HepG2 (cell line): ENCODE measurements at regions not wholly inside any gene's neighbourhood (a gene's known extent, or its start where the extent isn't known, plus 50 kb on each side); places are given as distances from the start of the nearest gene placed in this dataset.

Source experiments
- AGO1 ChIP-seq: fragments of 200-400 bp; formaldehyde crosslinking; IDR thresholded peaks from 2 replicates; pipeline ENCODE4 v1.6.1; 2017; ENCODE audit warnings: mild to moderate bottlenecking, low read depth, low read length, moderate library complexity; ENCODE audit not compliant: poor library complexity, severe bottlenecking
- ATRX ChIP-seq: sonication (generic); formaldehyde crosslinking; IDR thresholded peaks from 2 replicates; pipeline ENCODE4 v1.4.0; 2020; ENCODE audit warnings: missing genetic modification reagents, borderline replicate concordance
- EHMT2 ChIP-seq: fragments of 200-600 bp; sonication (generic); IDR thresholded peaks from 2 replicates; pipeline ENCODE4 v1.7.0; 2017; ENCODE audit warnings: antibody characterized with exemption, low read depth, low read length, borderline replicate concordance
- GATAD1 ChIP-seq: IDR thresholded peaks from 2 replicates; pipeline ENCODE4 v1.6.1; 2016; ENCODE audit warnings: missing genetic modification reagents, missing compliant biosample characterization
- GLI4 ChIP-seq: sonication (generic); formaldehyde crosslinking; IDR thresholded peaks from 2 replicates; pipeline ENCODE4 v1.5.1; 2020; ENCODE audit warnings: missing genetic modification reagents, mild to moderate bottlenecking, moderate library complexity, borderline replicate concordance
- JDP2 ChIP-seq: sonication (generic); formaldehyde crosslinking; IDR thresholded peaks from 2 replicates; pipeline ENCODE4 v1.8.1; 2022; ENCODE audit warnings: missing genetic modification reagents, borderline replicate concordance
- MATR3 ChIP-seq: sonication (generic); formaldehyde crosslinking; IDR thresholded peaks from 2 replicates; pipeline ENCODE4 v1.4.0; 2020; ENCODE audit warnings: missing genetic modification reagents
- MED1 ChIP-seq: sonication (generic); formaldehyde crosslinking; IDR thresholded peaks from 2 replicates; pipeline ENCODE4 v1.4.0; 2020; ENCODE audit warnings: missing genetic modification reagents
- SPEN ChIP-seq: sonication (generic); formaldehyde crosslinking; IDR thresholded peaks from 2 replicates; pipeline ENCODE4 v1.5.1; 2020; ENCODE audit warnings: low read depth, mild to moderate bottlenecking, missing genetic modification reagents
- ZBTB38 ChIP-seq: sonication (generic); formaldehyde crosslinking; IDR thresholded peaks from 2 replicates; pipeline ENCODE4 v1.5.1; 2020; ENCODE audit warnings: mild to moderate bottlenecking, missing genetic modification reagents
- ZNF160 ChIP-seq: sonication (generic); formaldehyde crosslinking; IDR thresholded peaks from 2 replicates; pipeline ENCODE4 v1.8.0; 2022; ENCODE audit warnings: mild to moderate bottlenecking, inconsistent platforms, missing genetic modification reagents
- ZNF343 ChIP-seq: sonication (generic); formaldehyde crosslinking; IDR thresholded peaks from 2 replicates; pipeline ENCODE4 v1.4.0; 2020; ENCODE audit warnings: mild to moderate bottlenecking, missing genetic modification reagents
- ZNF678 ChIP-seq: sonication (generic); formaldehyde crosslinking; IDR thresholded peaks from 2 replicates; pipeline ENCODE4 v1.4.0; 2020; ENCODE audit warnings: mild to moderate bottlenecking, missing genetic modification reagents
- ZSCAN21 ChIP-seq: sonication (generic); formaldehyde crosslinking; IDR thresholded peaks from 2 replicates; pipeline ENCODE4 v1.8.0; 2022; ENCODE audit warnings: mild to moderate bottlenecking, missing genetic modification reagents, moderate library complexity, borderline replicate concordance
- ZSCAN29 ChIP-seq: sonication (generic); formaldehyde crosslinking; conservative IDR thresholded peaks from 2 replicates; pipeline ENCODE4 v1.4.0; 2020; ENCODE audit warnings: mild to moderate bottlenecking, missing genetic modification reagents
- TF ChIP-seq, protein P1 (sequence below): sonication (generic); formaldehyde crosslinking; IDR thresholded peaks from 2 replicates; pipeline ENCODE4 v1.8.0; 2022; ENCODE audit warnings: mild to moderate bottlenecking, missing genetic modification reagents; ENCODE audit not compliant: insufficient replicate concordance
- TF ChIP-seq, protein P2 (sequence below), 2 experiments: sonication (generic) in 1 of 2; formaldehyde crosslinking in 1 of 2; IDR thresholded peaks; 2 replicates each; pipeline versions ENCODE4 v1.4.0 to v1.6.1; 2016 to 2020; ENCODE audit warnings: borderline replicate concordance in 1 of 2, low read depth in 1 of 2, mild to moderate bottlenecking in 1 of 2, missing genetic modification reagents in 1 of 2
- TF ChIP-seq, protein P3 (sequence below): sonication (generic); IDR thresholded peaks from 2 replicates; pipeline ENCODE4 v1.6.1; 2016; ENCODE audit warnings: low read depth, borderline replicate concordance
- TF ChIP-seq, protein P4 (sequence below): sonication (generic); formaldehyde crosslinking; IDR thresholded peaks from 2 replicates; pipeline ENCODE4 v1.4.0; 2020; ENCODE audit warnings: missing genetic modification reagents
- TF ChIP-seq, protein P5 (sequence below): IDR thresholded peaks from 2 replicates; pipeline ENCODE4 v1.6.1; 2016; ENCODE audit warnings: control low read depth

DNA sequence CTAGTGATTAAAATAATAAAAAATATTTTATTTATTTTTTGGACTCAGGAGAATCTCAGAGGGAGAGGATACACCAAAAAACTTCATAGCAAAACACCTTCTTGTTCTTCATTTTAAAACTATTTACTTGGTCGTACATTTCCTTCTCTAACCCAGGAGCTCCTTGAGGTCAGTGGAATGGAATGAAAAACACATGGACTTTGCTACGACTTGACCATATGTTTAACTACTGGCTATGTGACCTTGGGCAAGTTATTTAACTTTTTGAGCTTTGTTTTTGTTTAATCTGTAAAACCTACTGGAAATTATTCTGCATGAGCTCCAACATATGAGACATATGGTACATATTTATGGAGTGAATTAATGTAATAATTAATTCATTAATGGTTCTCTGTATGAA, 1005.5 kb upstream of the CITED2 start (continued):
- TF ChIP-seq, protein P1, sequence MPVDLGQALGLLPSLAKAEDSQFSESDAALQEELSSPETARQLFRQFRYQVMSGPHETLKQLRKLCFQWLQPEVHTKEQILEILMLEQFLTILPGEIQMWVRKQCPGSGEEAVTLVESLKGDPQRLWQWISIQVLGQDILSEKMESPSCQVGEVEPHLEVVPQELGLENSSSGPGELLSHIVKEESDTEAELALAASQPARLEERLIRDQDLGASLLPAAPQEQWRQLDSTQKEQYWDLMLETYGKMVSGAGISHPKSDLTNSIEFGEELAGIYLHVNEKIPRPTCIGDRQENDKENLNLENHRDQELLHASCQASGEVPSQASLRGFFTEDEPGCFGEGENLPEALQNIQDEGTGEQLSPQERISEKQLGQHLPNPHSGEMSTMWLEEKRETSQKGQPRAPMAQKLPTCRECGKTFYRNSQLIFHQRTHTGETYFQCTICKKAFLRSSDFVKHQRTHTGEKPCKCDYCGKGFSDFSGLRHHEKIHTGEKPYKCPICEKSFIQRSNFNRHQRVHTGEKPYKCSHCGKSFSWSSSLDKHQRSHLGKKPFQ (CRISPR knock-in tag) = no peak
- TF ChIP-seq ZBTB38 (CRISPR knock-in tag) = no peak
- TF ChIP-seq ATRX (CRISPR knock-in tag) = no peak
- TF ChIP-seq ZNF343 = no peak
- TF ChIP-seq, protein P2, sequence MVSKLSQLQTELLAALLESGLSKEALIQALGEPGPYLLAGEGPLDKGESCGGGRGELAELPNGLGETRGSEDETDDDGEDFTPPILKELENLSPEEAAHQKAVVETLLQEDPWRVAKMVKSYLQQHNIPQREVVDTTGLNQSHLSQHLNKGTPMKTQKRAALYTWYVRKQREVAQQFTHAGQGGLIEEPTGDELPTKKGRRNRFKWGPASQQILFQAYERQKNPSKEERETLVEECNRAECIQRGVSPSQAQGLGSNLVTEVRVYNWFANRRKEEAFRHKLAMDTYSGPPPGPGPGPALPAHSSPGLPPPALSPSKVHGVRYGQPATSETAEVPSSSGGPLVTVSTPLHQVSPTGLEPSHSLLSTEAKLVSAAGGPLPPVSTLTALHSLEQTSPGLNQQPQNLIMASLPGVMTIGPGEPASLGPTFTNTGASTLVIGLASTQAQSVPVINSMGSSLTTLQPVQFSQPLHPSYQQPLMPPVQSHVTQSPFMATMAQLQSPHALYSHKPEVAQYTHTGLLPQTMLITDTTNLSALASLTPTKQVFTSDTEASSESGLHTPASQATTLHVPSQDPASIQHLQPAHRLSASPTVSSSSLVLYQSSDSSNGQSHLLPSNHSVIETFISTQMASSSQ (IDR thresholded peaks at IDR 0.05; ENCODE audit: low read depth) = no peak
- TF ChIP-seq, protein P2 (CRISPR knock-in tag; IDR thresholded peaks at IDR 0.05; ENCODE audit: borderline replicate concordance) = no peak
- TF ChIP-seq, protein P3, sequence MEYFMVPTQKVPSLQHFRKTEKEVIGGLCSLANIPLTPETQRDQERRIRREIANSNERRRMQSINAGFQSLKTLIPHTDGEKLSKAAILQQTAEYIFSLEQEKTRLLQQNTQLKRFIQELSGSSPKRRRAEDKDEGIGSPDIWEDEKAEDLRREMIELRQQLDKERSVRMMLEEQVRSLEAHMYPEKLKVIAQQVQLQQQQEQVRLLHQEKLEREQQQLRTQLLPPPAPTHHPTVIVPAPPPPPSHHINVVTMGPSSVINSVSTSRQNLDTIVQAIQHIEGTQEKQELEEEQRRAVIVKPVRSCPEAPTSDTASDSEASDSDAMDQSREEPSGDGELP = peak; percentile 64; the same call in 1 of the 2 replicates
- TF ChIP-seq ZNF678 (CRISPR knock-in tag) = no peak
- TF ChIP-seq GATAD1 (CRISPR knock-in tag) = no peak
- TF ChIP-seq MATR3 = no peak
- no peak for TF ChIP-seq ZNF160 (CRISPR knock-in tag)
- TF ChIP-seq, protein P4, sequence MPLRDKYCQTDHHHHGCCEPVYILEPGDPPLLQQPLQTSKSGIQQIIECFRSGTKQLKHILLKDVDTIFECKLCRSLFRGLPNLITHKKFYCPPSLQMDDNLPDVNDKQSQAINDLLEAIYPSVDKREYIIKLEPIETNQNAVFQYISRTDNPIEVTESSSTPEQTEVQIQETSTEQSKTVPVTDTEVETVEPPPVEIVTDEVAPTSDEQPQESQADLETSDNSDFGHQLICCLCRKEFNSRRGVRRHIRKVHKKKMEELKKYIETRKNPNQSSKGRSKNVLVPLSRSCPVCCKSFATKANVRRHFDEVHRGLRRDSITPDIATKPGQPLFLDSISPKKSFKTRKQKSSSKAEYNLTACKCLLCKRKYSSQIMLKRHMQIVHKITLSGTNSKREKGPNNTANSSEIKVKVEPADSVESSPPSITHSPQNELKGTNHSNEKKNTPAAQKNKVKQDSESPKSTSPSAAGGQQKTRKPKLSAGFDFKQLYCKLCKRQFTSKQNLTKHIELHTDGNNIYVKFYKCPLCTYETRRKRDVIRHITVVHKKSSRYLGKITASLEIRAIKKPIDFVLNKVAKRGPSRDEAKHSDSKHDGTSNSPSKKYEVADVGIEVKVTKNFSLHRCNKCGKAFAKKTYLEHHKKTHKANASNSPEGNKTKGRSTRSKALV (CRISPR knock-in tag) = no peak
- TF ChIP-seq, protein P5, sequence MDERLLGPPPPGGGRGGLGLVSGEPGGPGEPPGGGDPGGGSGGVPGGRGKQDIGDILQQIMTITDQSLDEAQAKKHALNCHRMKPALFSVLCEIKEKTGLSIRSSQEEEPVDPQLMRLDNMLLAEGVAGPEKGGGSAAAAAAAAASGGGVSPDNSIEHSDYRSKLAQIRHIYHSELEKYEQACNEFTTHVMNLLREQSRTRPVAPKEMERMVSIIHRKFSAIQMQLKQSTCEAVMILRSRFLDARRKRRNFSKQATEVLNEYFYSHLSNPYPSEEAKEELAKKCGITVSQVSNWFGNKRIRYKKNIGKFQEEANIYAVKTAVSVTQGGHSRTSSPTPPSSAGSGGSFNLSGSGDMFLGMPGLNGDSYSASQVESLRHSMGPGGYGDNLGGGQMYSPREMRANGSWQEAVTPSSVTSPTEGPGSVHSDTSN (CRISPR knock-in tag) = no peak
- no peak for TF ChIP-seq EHMT2
- TF ChIP-seq GLI4 (CRISPR knock-in tag) = no peak
- TF ChIP-seq ZSCAN29 = no peak
- TF ChIP-seq SPEN = no peak
- no peak for TF ChIP-seq JDP2 (CRISPR knock-in tag)
- no peak for TF ChIP-seq AGO1
- TF ChIP-seq ZSCAN21 (CRISPR knock-in tag) = no peak
- TF ChIP-seq MED1 = peak; percentile 56
